ENCODE measurements at regions not wholly inside any gene's neighbourhood (a gene's known extent, or its start where the extent isn't known, plus 50 kb on each side); places are given as distances from the start of the nearest gene placed in this dataset.

GRCh38 chrX:115363372-115363771 is 73.9 kb downstream of the LUZP4 start:
- H3K9me3 ChIP-seq (ENCODE audit: low read depth, low read length): no peaks in the 10 kb centered on the region
- no peaks in the 10 kb centered on the region for H3K79me2 ChIP-seq (ENCODE audit: insufficient read depth, low read length)
- peaks cover 32% of the 10 kb centered on the region for H3K4me1 ChIP-seq (ENCODE audit: insufficient read depth, low read length)
- H3K27me3 ChIP-seq (ENCODE audit: insufficient read depth, low read length): peaks cover 7% of the 10 kb centered on the region
- H3K36me3 ChIP-seq (ENCODE audit: insufficient read depth, low read length): no peaks in the 10 kb centered on the region
- no peaks in the 10 kb centered on the region for H4K20me1 ChIP-seq (ENCODE audit: insufficient read depth, low read length)
- no peak for DNase-seq (ENCODE audit: insufficient read length, low spot score, missing footprints)
- H3K27ac ChIP-seq (ENCODE audit: low read depth, low read length): no peak overlapping the region
- H2AFZ ChIP-seq (ENCODE audit: low read length): no peak overlapping the region
- no peak overlapping the region for H3K4me2 ChIP-seq (ENCODE audit: insufficient read depth, low read length)
- no peak overlapping the region for H3K4me3 ChIP-seq (ENCODE audit: insufficient read depth, low read length)
- TF ChIP-seq, protein P1, sequence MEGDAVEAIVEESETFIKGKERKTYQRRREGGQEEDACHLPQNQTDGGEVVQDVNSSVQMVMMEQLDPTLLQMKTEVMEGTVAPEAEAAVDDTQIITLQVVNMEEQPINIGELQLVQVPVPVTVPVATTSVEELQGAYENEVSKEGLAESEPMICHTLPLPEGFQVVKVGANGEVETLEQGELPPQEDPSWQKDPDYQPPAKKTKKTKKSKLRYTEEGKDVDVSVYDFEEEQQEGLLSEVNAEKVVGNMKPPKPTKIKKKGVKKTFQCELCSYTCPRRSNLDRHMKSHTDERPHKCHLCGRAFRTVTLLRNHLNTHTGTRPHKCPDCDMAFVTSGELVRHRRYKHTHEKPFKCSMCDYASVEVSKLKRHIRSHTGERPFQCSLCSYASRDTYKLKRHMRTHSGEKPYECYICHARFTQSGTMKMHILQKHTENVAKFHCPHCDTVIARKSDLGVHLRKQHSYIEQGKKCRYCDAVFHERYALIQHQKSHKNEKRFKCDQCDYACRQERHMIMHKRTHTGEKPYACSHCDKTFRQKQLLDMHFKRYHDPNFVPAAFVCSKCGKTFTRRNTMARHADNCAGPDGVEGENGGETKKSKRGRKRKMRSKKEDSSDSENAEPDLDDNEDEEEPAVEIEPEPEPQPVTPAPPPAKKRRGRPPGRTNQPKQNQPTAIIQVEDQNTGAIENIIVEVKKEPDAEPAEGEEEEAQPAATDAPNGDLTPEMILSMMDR (IDR thresholded peaks at IDR 0.05; ENCODE audit: extremely low read depth, low read depth, low read length): no peak

- Histone ChIP-seq H3K9me3 (ENCODE audit: low read depth, low read length) (no peaks in the 10 kb centered on the region), H3K27me3 (ENCODE audit: insufficient read depth, low read length) (peaks cover 8% of the 10 kb centered on the region), H3K4me3 (ENCODE audit: insufficient read depth, low read length) (no peak overlapping the region), H4K20me1 (ENCODE audit: insufficient read depth, low read length) (no peaks in the 10 kb centered on the region), H3K27ac (ENCODE audit: low read depth, low read length) (no peak overlapping the region), H2AFZ (ENCODE audit: low read length) (no peak overlapping the region), H3K4me2 (ENCODE audit: insufficient read depth, low read length) (no peak overlapping the region), H3K79me2 (ENCODE audit: insufficient read depth, low read length) (no peaks in the 10 kb centered on the region), H3K36me3 (ENCODE audit: insufficient read depth, low read length) (no peaks in the 10 kb centered on the region), H3K4me1 (ENCODE audit: insufficient read depth, low read length) (peaks cover 27% of the 10 kb centered on the region)
- DNase-seq (ENCODE audit: insufficient read length, low spot score, missing footprints): no peak
- TF ChIP-seq, protein P1 (IDR thresholded peaks at IDR 0.05; ENCODE audit: extremely low read depth, low read depth, low read length): no peak
Measured at GRCh38 chrX:115363897-115364296, 74.4 kb downstream of the LUZP4 start.

GRCh38 chrX:115364670-115365069 is 75.2 kb downstream of the LUZP4 start:
- H3K4me1 ChIP-seq (ENCODE audit: insufficient read depth, low read length): peaks cover 26% of the 10 kb centered on the region
- TF ChIP-seq, protein P1 (IDR thresholded peaks at IDR 0.05; ENCODE audit: extremely low read depth, low read depth, low read length): no peak
- peaks cover 8% of the 10 kb centered on the region for H3K27me3 ChIP-seq (ENCODE audit: insufficient read depth, low read length)
- no peak overlapping the region for H3K4me3 ChIP-seq (ENCODE audit: insufficient read depth, low read length)
- H3K4me2 ChIP-seq (ENCODE audit: insufficient read depth, low read length): no peak overlapping the region
- H4K20me1 ChIP-seq (ENCODE audit: insufficient read depth, low read length): no peaks in the 10 kb centered on the region
- H3K36me3 ChIP-seq (ENCODE audit: insufficient read depth, low read length): no peaks in the 10 kb centered on the region
- H2AFZ ChIP-seq (ENCODE audit: low read length): no peak overlapping the region
- no peak overlapping the region for H3K27ac ChIP-seq (ENCODE audit: low read depth, low read length)
- H3K79me2 ChIP-seq (ENCODE audit: insufficient read depth, low read length): no peaks in the 10 kb centered on the region
- H3K9me3 ChIP-seq (ENCODE audit: low read depth, low read length): no peaks in the 10 kb centered on the region
- no peak for DNase-seq (ENCODE audit: insufficient read length, low spot score, missing footprints)

GRCh38 chrX:115366535-115366934 is 77.0 kb downstream of the LUZP4 start:
- Histone ChIP-seq H3K79me2 (ENCODE audit: insufficient read depth, low read length) (no peaks in the 10 kb centered on the region), H3K4me3 (ENCODE audit: insufficient read depth, low read length) (no peak overlapping the region), H4K20me1 (ENCODE audit: insufficient read depth, low read length) (no peaks in the 10 kb centered on the region), H2AFZ (ENCODE audit: low read length) (no peak overlapping the region), H3K27ac (ENCODE audit: low read depth, low read length) (peak overlapping the region; percentile 87), H3K4me1 (ENCODE audit: insufficient read depth, low read length) (peaks cover 15% of the 10 kb centered on the region), H3K27me3 (ENCODE audit: insufficient read depth, low read length) (peaks cover 8% of the 10 kb centered on the region), H3K4me2 (ENCODE audit: insufficient read depth, low read length) (no peak overlapping the region), H3K36me3 (ENCODE audit: insufficient read depth, low read length) (no peaks in the 10 kb centered on the region), H3K9me3 (ENCODE audit: low read depth, low read length) (no peaks in the 10 kb centered on the region)
- DNase-seq (ENCODE audit: insufficient read length, low spot score, missing footprints): no peak
- TF ChIP-seq, protein P1 (IDR thresholded peaks at IDR 0.05; ENCODE audit: extremely low read depth, low read depth, low read length): no peak

Measured in osteoblast (primary cell).